IMR-90 (cell line): ENCODE measurements at regions not wholly inside any gene's neighbourhood (a gene's known extent, or its start where the extent isn't known, plus 50 kb on each side); places are given as distances from the start of the nearest gene placed in this dataset.

Experiments used
- BHLHE40 ChIP-seq: fragments of 150-350 bp; IDR thresholded peaks from 2 replicates; pipeline ENCODE4 v1.6.1; 2016; ENCODE audit warnings: mild to moderate bottlenecking, low read depth, low read length
- CEBPB ChIP-seq: IDR thresholded peaks from 2 replicates; pipeline ENCODE4 v1.6.1; 2012; ENCODE audit warnings: low read depth, low read length, improper control_type of control experiment
- CTCF ChIP-seq: conservative IDR thresholded peaks from 2 replicates; pipeline ENCODE4 v1.5.1; 2012; ENCODE audit warnings: mild to moderate bottlenecking, low read depth, low read length, improper control_type of control experiment
- FOS ChIP-seq: fragments of 150-350 bp; IDR thresholded peaks from 2 replicates; pipeline ENCODE4 v1.6.1; 2016; ENCODE audit warnings: low read depth, low read length
- MAZ ChIP-seq: IDR thresholded peaks from 2 replicates; pipeline ENCODE4 v1.6.1; 2012; ENCODE audit warnings: low read depth, mild to moderate bottlenecking, low read length, improper control_type of control experiment, moderate library complexity, borderline replicate concordance
- MXI1 ChIP-seq: IDR thresholded peaks from 2 replicates; pipeline ENCODE4 v1.6.1; 2012; ENCODE audit warnings: low read depth, mild to moderate bottlenecking, low read length, moderate library complexity, borderline replicate concordance
- POLR2A ChIP-seq: IDR thresholded peaks from 2 replicates; pipeline ENCODE4 v1.6.1; 2012; ENCODE audit warnings: mild to moderate bottlenecking, low read depth, low read length
- RCOR1 ChIP-seq: IDR thresholded peaks from 2 replicates; pipeline ENCODE4 v1.6.1; 2012; ENCODE audit warnings: mild to moderate bottlenecking, low read length, improper control_type of control experiment; ENCODE audit not compliant: insufficient replicate concordance
- TF ChIP-seq, protein P1 (sequence below): fragments of 150-350 bp; IDR thresholded peaks from 2 replicates; pipeline ENCODE4 v1.6.1; 2017; ENCODE audit warnings: mild to moderate bottlenecking, antibody characterized with exemption, low read length, low read depth
- TF ChIP-seq, protein P2 (sequence below): fragments of 150-350 bp; IDR thresholded peaks from 2 replicates; pipeline ENCODE4 v1.6.1; 2016; ENCODE audit warnings: low read depth, mild to moderate bottlenecking, low read length, moderate library complexity, borderline replicate concordance

- TF ChIP-seq, protein P1, sequence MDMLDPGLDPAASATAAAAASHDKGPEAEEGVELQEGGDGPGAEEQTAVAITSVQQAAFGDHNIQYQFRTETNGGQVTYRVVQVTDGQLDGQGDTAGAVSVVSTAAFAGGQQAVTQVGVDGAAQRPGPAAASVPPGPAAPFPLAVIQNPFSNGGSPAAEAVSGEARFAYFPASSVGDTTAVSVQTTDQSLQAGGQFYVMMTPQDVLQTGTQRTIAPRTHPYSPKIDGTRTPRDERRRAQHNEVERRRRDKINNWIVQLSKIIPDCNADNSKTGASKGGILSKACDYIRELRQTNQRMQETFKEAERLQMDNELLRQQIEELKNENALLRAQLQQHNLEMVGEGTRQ: no peak
- TF ChIP-seq POLR2A: no peak
- no peak for TF ChIP-seq CTCF
- TF ChIP-seq BHLHE40: no peak
- no peak for TF ChIP-seq CEBPB
- TF ChIP-seq, protein P2, sequence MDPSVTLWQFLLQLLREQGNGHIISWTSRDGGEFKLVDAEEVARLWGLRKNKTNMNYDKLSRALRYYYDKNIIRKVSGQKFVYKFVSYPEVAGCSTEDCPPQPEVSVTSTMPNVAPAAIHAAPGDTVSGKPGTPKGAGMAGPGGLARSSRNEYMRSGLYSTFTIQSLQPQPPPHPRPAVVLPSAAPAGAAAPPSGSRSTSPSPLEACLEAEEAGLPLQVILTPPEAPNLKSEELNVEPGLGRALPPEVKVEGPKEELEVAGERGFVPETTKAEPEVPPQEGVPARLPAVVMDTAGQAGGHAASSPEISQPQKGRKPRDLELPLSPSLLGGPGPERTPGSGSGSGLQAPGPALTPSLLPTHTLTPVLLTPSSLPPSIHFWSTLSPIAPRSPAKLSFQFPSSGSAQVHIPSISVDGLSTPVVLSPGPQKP: no peak
- TF ChIP-seq RCOR1: no peak
- TF ChIP-seq MXI1: no peak
- TF ChIP-seq FOS: no peak
- no peak for TF ChIP-seq MAZ
Observed at GRCh38 chrX:30085571-30085970, 129.8 kb upstream of the MAGEB2 start.
